Left forelimb (tissue), 1 donor: ENCODE measurements at regions not wholly inside any gene's neighbourhood (a gene's known extent, or its start where the extent isn't known, plus 50 kb on each side); places are given as distances from the start of the nearest gene placed in this dataset.
"Not testable (repeated sequence)": the region's sequence is repeated elsewhere in the genome, so short reads cannot be mapped to it uniquely, and the experiment has no call there.

Experiments
- DNase-seq: peaks from one replicate; pipeline ENCODE4 v3.0.0-alpha.2; 2018; ENCODE audit warnings: low spot score

GRCh38 chr1:146510248-146510983 lies 281.6 kb upstream of the NOTCH2NLA start:
- not testable (repeated sequence) for DNase-seq

GRCh38 chr1:146504121-146504520 lies 275.3 kb upstream of the NOTCH2NLA start:
- not testable (repeated sequence) for DNase-seq

- not testable (repeated sequence) for DNase-seq
These were observed 258.7 kb upstream of the NOTCH2NLA start for GRCh38 chr1:146487555-146487954.

GRCh38 chr1:146487155-146487554 lies 258.3 kb upstream of the NOTCH2NLA start:
- not testable (repeated sequence) for DNase-seq

- DNase-seq = peak; percentile 67
These were observed 257.6 kb upstream of the NOTCH2NLA start for GRCh38 chr1:146486300-146487014.

- DNase-seq = not testable (repeated sequence)
These were observed 255.4 kb upstream of the NOTCH2NLA start for GRCh38 chr1:146484195-146484594.

GRCh38 chr1:146479188-146479587 lies 250.4 kb upstream of the NOTCH2NLA start:
- not testable (repeated sequence) for DNase-seq

- peak; percentile 57 for DNase-seq
These were observed 249.4 kb upstream of the NOTCH2NLA start for GRCh38 chr1:146478125-146478720.

- not testable (repeated sequence) for DNase-seq
These were observed 246.3 kb upstream of the NOTCH2NLA start for GRCh38 chr1:146475086-146475485.

GRCh38 chr1:146474216-146474615 lies 245.4 kb upstream of the NOTCH2NLA start:
- not testable (repeated sequence) for DNase-seq

GRCh38 chr1:146472192-146472861 lies 243.5 kb upstream of the NOTCH2NLA start:
- DNase-seq = peak; percentile 77

- not testable (repeated sequence) for DNase-seq
These were observed 231.1 kb upstream of the NOTCH2NLA start for GRCh38 chr1:146459939-146460338.

- DNase-seq = not testable (repeated sequence)
These were observed 230.5 kb upstream of the NOTCH2NLA start for GRCh38 chr1:146459308-146459707.

- DNase-seq = not testable (repeated sequence)
These were observed 220.0 kb upstream of the NOTCH2NLA start for GRCh38 chr1:146448877-146449246.

GRCh38 chr1:146448212-146448876 lies 219.5 kb upstream of the NOTCH2NLA start:
- DNase-seq = not testable (repeated sequence)

GRCh38 chr1:146443871-146444222 lies 215.0 kb upstream of the NOTCH2NLA start:
- peak; percentile 61 for DNase-seq

- DNase-seq = not testable (repeated sequence)
These were observed 214.5 kb upstream of the NOTCH2NLA start for GRCh38 chr1:146443088-146443870.

- not testable (repeated sequence) for DNase-seq
These were observed 209.7 kb upstream of the NOTCH2NLA start for GRCh38 chr1:146438543-146438942.

GRCh38 chr1:146416642-146417041 lies 187.8 kb upstream of the NOTCH2NLA start:
- DNase-seq = not testable (repeated sequence)

GRCh38 chr1:146415017-146415416 lies 186.2 kb upstream of the NOTCH2NLA start:
- DNase-seq = not testable (repeated sequence)

- not testable (repeated sequence) for DNase-seq
These were observed 185.1 kb upstream of the NOTCH2NLA start for GRCh38 chr1:146413911-146414310.
